GM23338 (cell line): ENCODE measurements at regions not wholly inside any gene's neighbourhood (a gene's known extent, or its start where the extent isn't known, plus 50 kb on each side); places are given as distances from the start of the nearest gene placed in this dataset.

Experiments
- ATAC-seq: fragments of 200-7000 bp; cut with Tn5 transposase; 3 replicates; pipeline ENCODE4 v1.9.1; 2020
- DNase-seq: peaks from one replicate; pipeline ENCODE4 v3.0.0-alpha.2; 2015; ENCODE audit warnings: low spot score
- H2AFZ ChIP-seq: fragments of 200-600 bp; sonication (generic); 2 replicates; pipeline ENCODE4 v1.8.0; 2016; ENCODE audit warnings: antibody characterized with exemption, mild to moderate bottlenecking, moderate library complexity
- H3F3A ChIP-seq: fragments of 200-600 bp; sonication (generic); replicated peaks from 2 replicates; pipeline ENCODE4 v1.8.0; 2017; ENCODE audit warnings: antibody characterized with exemption, mixed run types, low read depth
- H3K27ac ChIP-seq: fragments of 200-600 bp; sonication (generic); 2 replicates; pipeline ENCODE4 v1.6.1; 2016; ENCODE audit warnings: low read depth
- H3K27me3 ChIP-seq: fragments of 200-600 bp; sonication (generic); 2 replicates; pipeline ENCODE4 v1.8.0; 2016; ENCODE audit warnings: mild to moderate bottlenecking, mixed run types, moderate library complexity; ENCODE audit not compliant: insufficient read depth
- H3K36me3 ChIP-seq: fragments of 200-600 bp; sonication (generic); 2 replicates; pipeline ENCODE4 v1.8.0; 2016; ENCODE audit warnings: mild to moderate bottlenecking; ENCODE audit not compliant: insufficient read depth
- H3K4me1 ChIP-seq: fragments of 200-600 bp; sonication (generic); 2 replicates; pipeline ENCODE4 v1.8.0; 2016; ENCODE audit warnings: mild to moderate bottlenecking, moderate library complexity; ENCODE audit not compliant: insufficient read depth
- H3K4me2 ChIP-seq: fragments of 200-600 bp; sonication (generic); 2 replicates; pipeline ENCODE4 v1.7.1; 2017; ENCODE audit warnings: mixed run types
- H3K4me3 ChIP-seq: fragments of 200-600 bp; sonication (generic); 2 replicates; pipeline ENCODE4 v1.6.1; 2016; ENCODE audit warnings: mixed run types
- H3K79me2 ChIP-seq: fragments of 200-600 bp; sonication (generic); replicated peaks from 2 replicates; pipeline ENCODE4 v1.8.0; 2017; ENCODE audit warnings: mild to moderate bottlenecking; ENCODE audit not compliant: insufficient read depth
- H3K9me2 ChIP-seq: fragments of 200-600 bp; sonication (generic); 2 replicates; pipeline ENCODE4 v1.8.0; 2017; ENCODE audit not compliant: insufficient read depth
- H4K20me1 ChIP-seq: fragments of 200-600 bp; sonication (generic); replicated peaks from 2 replicates; pipeline ENCODE4 v1.8.0; 2017; ENCODE audit warnings: mild to moderate bottlenecking; ENCODE audit not compliant: insufficient read depth
- H3K27ac Mint-ChIP-seq: 2 replicates; pipeline ENCODE4 v1.8.0; 2020; ENCODE audit warnings: inconsistent platforms, mild to moderate bottlenecking, moderate library complexity, mixed read lengths
- H3K27me3 Mint-ChIP-seq: 3 replicates; pipeline ENCODE4 v1.8.0; 2022; ENCODE audit warnings: low read depth, mild to moderate bottlenecking, moderate library complexity, mixed read lengths, inconsistent platforms; ENCODE audit not compliant: insufficient read depth, poor library complexity
- H3K36me3 Mint-ChIP-seq: 3 replicates; pipeline ENCODE4 v1.8.0; 2021; ENCODE audit warnings: low read depth, mild to moderate bottlenecking, inconsistent platforms, moderate library complexity, mixed read lengths
- H3K4me1 Mint-ChIP-seq: 3 replicates; pipeline ENCODE4 v1.8.0; 2020; ENCODE audit warnings: mild to moderate bottlenecking, inconsistent platforms, mixed read lengths
- H3K4me3 Mint-ChIP-seq: 3 replicates; pipeline ENCODE4 v1.8.0; 2021; ENCODE audit warnings: moderate library complexity, mild to moderate bottlenecking, inconsistent platforms, mixed read lengths
- H3K9me3 Mint-ChIP-seq: 3 replicates; pipeline ENCODE4 v1.8.0; 2020; ENCODE audit warnings: moderate library complexity, mild to moderate bottlenecking, inconsistent platforms, mixed read lengths
- CREB1 ChIP-seq: fragments of 250-450 bp; sonication (Bioruptor Pico); IDR thresholded peaks from 2 replicates; pipeline ENCODE4 v1.5.0; 2020; ENCODE audit warnings: low read depth, mild to moderate bottlenecking, moderate library complexity
- EZH2 ChIP-seq: fragments of 200-600 bp; sonication (generic); IDR thresholded peaks from one replicate; pipeline ENCODE4 v1.8.0; 2017; ENCODE audit warnings: antibody characterized with exemption, mild to moderate bottlenecking, low read depth; ENCODE audit not compliant: unreplicated experiment
- EZH2phosphoT487 ChIP-seq: fragments of 200-600 bp; sonication (generic); IDR thresholded peaks from one replicate; pipeline ENCODE4 v1.8.1; 2018; ENCODE audit warnings: antibody characterized with exemption; ENCODE audit not compliant: unreplicated experiment
- JUNB ChIP-seq: IDR thresholded peaks from one replicate; pipeline ENCODE4 v1.6.1; 2016; ENCODE audit warnings: antibody characterized with exemption; ENCODE audit not compliant: unreplicated experiment
- NANOG ChIP-seq: IDR thresholded peaks from 2 replicates; pipeline ENCODE4 v1.6.1; 2016; ENCODE audit warnings: antibody characterized with exemption, borderline replicate concordance
- POLR2AphosphoS5 ChIP-seq: IDR thresholded peaks from 2 replicates; pipeline ENCODE4 v1.6.1; 2016; ENCODE audit warnings: antibody characterized with exemption, low read depth
- STAT1 ChIP-seq: IDR thresholded peaks from one replicate; pipeline ENCODE4 v1.6.1; 2016; ENCODE audit warnings: antibody characterized with exemption; ENCODE audit not compliant: unreplicated experiment
- ZNF114 ChIP-seq: fragments of 250-450 bp; sonication (Bioruptor Pico); IDR thresholded peaks from 2 replicates; pipeline ENCODE4 v1.5.0; 2020; ENCODE audit warnings: mild to moderate bottlenecking, moderate library complexity
- ZNF331 ChIP-seq: fragments of 250-450 bp; sonication (Bioruptor Pico); IDR thresholded peaks from 2 replicates; pipeline ENCODE4 v1.5.0; 2020; ENCODE audit warnings: low read depth, mild to moderate bottlenecking, moderate library complexity
- TF ChIP-seq, protein P1 (sequence below): IDR thresholded peaks from 2 replicates; pipeline ENCODE4 v1.6.1; 2016; ENCODE audit warnings: antibody characterized with exemption
- TF ChIP-seq, protein P2 (sequence below): IDR thresholded peaks from one replicate; pipeline ENCODE4 v1.6.1; 2018; ENCODE audit warnings: antibody characterized with exemption; ENCODE audit not compliant: unreplicated experiment
- TF ChIP-seq, protein P3 (sequence below): fragments of 250-450 bp; sonication (Bioruptor Pico); IDR thresholded peaks from 2 replicates; pipeline ENCODE4 v1.5.0; 2020; ENCODE audit warnings: mild to moderate bottlenecking, moderate library complexity
- TF ChIP-seq, protein P4 (sequence below), 2 experiments: fragments of 200-600 bp in 1 of 2; sonication (generic) in 1 of 2; conservative IDR thresholded peaks; 2 replicates each; pipeline versions ENCODE4 v1.5.1 to v1.6.1; 2016 to 2017; ENCODE audit warnings: antibody characterized with exemption in 2 of 2, low read depth in 2 of 2, mild to moderate bottlenecking in 2 of 2, moderate library complexity in 1 of 2

DNA sequence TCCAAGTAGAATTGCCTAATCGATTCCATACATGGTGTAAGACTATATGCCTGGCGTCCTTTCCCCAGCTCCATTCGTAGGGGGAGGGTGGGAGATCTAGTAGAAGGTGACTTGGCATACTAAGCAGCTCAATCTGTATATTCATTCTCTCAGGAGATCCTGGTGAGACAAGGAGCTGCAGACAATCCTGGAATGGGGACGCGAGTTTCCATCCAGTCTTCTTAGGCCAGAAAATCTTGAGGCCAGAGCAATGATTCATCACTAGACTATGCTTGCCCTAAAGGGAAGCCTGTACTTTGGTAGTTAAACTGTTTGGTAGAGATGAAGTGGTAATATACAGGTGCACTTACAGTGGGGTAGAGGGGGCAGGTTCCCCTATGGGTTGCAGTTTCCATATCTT, 468.7 kb downstream of the ADGRL2 start:
- 0 out of 2 replicates have a peak, but pooled peaks cover 2% of the 10 kb centered on the region for H3K36me3 ChIP-seq
- H3K27me3 ChIP-seq: no peaks in the 10 kb centered on the region
- no peaks in the 10 kb centered on the region for H4K20me1 ChIP-seq
- H3K9me3 Mint-ChIP-seq: no peaks in the 10 kb centered on the region
- no peaks in the 10 kb centered on the region for H3K27me3 Mint-ChIP-seq
- H3K36me3 Mint-ChIP-seq: no peaks in the 10 kb centered on the region
- H3K79me2 ChIP-seq: no peaks in the 10 kb centered on the region
- no peak overlapping the region for H3K27ac ChIP-seq
- no peak overlapping the region for H3K4me2 ChIP-seq
- no peak for DNase-seq
- no peak overlapping the region for H2AFZ ChIP-seq
- H3K4me3 Mint-ChIP-seq: no peak overlapping the region
- ATAC-seq: no peak
- H3K4me1 Mint-ChIP-seq: no peaks in the 10 kb centered on the region
- no peaks in the 10 kb centered on the region for H3K4me1 ChIP-seq
- no peak overlapping the region for H3K4me3 ChIP-seq
- H3K27ac Mint-ChIP-seq: no peak overlapping the region
- H3K9me2 ChIP-seq: 0 out of 2 replicates have a peak, but pooled peaks cover 3% of the 10 kb centered on the region
- H3F3A ChIP-seq: no peaks in the 10 kb centered on the region
- TF ChIP-seq ZNF114 (CRISPR knock-in tag) (no peak), POLR2AphosphoS5 (no peak), JUNB (no peak), NANOG (no peak), STAT1 (no peak), EZH2 (no peak), EZH2phosphoT487 (no peak), CREB1 (CRISPR knock-in tag) (no peak), ZNF331 (CRISPR knock-in tag) (no peak)
- TF ChIP-seq, protein P1, sequence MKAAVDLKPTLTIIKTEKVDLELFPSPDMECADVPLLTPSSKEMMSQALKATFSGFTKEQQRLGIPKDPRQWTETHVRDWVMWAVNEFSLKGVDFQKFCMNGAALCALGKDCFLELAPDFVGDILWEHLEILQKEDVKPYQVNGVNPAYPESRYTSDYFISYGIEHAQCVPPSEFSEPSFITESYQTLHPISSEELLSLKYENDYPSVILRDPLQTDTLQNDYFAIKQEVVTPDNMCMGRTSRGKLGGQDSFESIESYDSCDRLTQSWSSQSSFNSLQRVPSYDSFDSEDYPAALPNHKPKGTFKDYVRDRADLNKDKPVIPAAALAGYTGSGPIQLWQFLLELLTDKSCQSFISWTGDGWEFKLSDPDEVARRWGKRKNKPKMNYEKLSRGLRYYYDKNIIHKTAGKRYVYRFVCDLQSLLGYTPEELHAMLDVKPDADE: no peak
- TF ChIP-seq, protein P2, sequence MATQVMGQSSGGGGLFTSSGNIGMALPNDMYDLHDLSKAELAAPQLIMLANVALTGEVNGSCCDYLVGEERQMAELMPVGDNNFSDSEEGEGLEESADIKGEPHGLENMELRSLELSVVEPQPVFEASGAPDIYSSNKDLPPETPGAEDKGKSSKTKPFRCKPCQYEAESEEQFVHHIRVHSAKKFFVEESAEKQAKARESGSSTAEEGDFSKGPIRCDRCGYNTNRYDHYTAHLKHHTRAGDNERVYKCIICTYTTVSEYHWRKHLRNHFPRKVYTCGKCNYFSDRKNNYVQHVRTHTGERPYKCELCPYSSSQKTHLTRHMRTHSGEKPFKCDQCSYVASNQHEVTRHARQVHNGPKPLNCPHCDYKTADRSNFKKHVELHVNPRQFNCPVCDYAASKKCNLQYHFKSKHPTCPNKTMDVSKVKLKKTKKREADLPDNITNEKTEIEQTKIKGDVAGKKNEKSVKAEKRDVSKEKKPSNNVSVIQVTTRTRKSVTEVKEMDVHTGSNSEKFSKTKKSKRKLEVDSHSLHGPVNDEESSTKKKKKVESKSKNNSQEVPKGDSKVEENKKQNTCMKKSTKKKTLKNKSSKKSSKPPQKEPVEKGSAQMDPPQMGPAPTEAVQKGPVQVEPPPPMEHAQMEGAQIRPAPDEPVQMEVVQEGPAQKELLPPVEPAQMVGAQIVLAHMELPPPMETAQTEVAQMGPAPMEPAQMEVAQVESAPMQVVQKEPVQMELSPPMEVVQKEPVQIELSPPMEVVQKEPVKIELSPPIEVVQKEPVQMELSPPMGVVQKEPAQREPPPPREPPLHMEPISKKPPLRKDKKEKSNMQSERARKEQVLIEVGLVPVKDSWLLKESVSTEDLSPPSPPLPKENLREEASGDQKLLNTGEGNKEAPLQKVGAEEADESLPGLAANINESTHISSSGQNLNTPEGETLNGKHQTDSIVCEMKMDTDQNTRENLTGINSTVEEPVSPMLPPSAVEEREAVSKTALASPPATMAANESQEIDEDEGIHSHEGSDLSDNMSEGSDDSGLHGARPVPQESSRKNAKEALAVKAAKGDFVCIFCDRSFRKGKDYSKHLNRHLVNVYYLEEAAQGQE: no peak
- TF ChIP-seq, protein P3, sequence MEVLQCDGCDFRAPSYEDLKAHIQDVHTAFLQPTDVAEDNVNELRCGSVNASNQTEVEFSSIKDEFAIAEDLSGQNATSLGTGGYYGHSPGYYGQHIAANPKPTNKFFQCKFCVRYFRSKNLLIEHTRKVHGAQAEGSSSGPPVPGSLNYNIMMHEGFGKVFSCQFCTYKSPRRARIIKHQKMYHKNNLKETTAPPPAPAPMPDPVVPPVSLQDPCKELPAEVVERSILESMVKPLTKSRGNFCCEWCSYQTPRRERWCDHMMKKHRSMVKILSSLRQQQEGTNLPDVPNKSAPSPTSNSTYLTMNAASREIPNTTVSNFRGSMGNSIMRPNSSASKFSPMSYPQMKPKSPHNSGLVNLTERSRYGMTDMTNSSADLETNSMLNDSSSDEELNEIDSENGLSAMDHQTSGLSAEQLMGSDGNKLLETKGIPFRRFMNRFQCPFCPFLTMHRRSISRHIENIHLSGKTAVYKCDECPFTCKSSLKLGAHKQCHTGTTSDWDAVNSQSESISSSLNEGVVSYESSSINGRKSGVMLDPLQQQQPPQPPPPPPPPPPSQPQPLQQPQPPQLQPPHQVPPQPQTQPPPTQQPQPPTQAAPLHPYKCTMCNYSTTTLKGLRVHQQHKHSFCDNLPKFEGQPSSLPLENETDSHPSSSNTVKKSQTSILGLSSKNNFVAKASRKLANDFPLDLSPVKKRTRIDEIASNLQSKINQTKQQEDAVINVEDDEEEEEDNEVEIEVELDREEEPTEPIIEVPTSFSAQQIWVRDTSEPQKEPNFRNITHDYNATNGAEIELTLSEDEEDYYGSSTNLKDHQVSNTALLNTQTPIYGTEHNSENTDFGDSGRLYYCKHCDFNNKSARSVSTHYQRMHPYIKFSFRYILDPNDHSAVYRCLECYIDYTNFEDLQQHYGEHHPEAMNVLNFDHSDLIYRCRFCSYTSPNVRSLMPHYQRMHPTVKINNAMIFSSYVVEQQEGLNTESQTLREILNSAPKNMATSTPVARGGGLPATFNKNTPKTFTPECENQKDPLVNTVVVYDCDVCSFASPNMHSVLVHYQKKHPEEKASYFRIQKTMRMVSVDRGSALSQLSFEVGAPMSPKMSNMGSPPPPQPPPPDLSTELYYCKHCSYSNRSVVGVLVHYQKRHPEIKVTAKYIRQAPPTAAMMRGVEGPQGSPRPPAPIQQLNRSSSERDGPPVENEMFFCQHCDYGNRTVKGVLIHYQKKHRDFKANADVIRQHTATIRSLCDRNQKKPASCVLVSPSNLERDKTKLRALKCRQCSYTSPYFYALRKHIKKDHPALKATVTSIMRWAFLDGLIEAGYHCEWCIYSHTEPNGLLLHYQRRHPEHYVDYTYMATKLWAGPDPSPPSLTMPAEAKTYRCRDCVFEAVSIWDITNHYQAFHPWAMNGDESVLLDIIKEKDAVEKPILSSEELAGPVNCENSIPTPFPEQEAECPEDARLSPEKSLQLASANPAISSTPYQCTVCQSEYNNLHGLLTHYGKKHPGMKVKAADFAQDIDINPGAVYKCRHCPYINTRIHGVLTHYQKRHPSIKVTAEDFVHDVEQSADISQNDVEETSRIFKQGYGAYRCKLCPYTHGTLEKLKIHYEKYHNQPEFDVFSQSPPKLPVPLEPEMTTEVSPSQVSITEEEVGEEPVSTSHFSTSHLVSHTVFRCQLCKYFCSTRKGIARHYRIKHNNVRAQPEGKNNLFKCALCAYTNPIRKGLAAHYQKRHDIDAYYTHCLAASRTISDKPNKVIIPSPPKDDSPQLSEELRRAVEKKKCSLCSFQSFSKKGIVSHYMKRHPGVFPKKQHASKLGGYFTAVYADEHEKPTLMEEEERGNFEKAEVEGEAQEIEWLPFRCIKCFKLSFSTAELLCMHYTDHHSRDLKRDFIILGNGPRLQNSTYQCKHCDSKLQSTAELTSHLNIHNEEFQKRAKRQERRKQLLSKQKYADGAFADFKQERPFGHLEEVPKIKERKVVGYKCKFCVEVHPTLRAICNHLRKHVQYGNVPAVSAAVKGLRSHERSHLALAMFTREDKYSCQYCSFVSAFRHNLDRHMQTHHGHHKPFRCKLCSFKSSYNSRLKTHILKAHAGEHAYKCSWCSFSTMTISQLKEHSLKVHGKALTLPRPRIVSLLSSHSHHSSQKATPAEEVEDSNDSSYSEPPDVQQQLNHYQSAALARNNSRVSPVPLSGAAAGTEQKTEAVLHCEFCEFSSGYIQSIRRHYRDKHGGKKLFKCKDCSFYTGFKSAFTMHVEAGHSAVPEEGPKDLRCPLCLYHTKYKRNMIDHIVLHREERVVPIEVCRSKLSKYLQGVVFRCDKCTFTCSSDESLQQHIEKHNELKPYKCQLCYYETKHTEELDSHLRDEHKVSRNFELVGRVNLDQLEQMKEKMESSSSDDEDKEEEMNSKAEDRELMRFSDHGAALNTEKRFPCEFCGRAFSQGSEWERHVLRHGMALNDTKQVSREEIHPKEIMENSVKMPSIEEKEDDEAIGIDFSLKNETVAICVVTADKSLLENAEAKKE: no peak
- TF ChIP-seq, protein P4, sequence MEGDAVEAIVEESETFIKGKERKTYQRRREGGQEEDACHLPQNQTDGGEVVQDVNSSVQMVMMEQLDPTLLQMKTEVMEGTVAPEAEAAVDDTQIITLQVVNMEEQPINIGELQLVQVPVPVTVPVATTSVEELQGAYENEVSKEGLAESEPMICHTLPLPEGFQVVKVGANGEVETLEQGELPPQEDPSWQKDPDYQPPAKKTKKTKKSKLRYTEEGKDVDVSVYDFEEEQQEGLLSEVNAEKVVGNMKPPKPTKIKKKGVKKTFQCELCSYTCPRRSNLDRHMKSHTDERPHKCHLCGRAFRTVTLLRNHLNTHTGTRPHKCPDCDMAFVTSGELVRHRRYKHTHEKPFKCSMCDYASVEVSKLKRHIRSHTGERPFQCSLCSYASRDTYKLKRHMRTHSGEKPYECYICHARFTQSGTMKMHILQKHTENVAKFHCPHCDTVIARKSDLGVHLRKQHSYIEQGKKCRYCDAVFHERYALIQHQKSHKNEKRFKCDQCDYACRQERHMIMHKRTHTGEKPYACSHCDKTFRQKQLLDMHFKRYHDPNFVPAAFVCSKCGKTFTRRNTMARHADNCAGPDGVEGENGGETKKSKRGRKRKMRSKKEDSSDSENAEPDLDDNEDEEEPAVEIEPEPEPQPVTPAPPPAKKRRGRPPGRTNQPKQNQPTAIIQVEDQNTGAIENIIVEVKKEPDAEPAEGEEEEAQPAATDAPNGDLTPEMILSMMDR (conservative IDR thresholded peaks at IDR 0.05; ENCODE audit: low read depth in 2 of 2): no peak
